Liver (tissue), 8 donors: ENCODE measurements at regions not wholly inside any gene's neighbourhood (a gene's known extent, or its start where the extent isn't known, plus 50 kb on each side); places are given as distances from the start of the nearest gene placed in this dataset.

Source experiments
- DNase-seq: peaks from one replicate; pipeline ENCODE4 v3.0.0-alpha.2; 2017; ENCODE audit warnings: low spot score
- H3K27ac ChIP-seq, 2 donors: one replicate each; pipeline ENCODE4 v1.7.0; 2013; ENCODE audit warnings: inconsistent platforms in 2 of 2, low read length in 2 of 2, control low read depth in 1 of 2, low read depth in 1 of 2, mild to moderate bottlenecking in 1 of 2
- H3K27me3 ChIP-seq, 4 donors: one replicate each; pipeline versions ENCODE4 v1.6.1 to v1.7.0; 2013; ENCODE audit warnings: low read length in 3 of 4, inconsistent platforms in 1 of 4, mild to moderate bottlenecking in 1 of 4, moderate library complexity in 1 of 4; ENCODE audit not compliant: control insufficient read depth in 4 of 4, insufficient read depth in 4 of 4
- H3K36me3 ChIP-seq, 4 donors: one replicate each; pipeline versions ENCODE4 v1.6.1 to v1.7.0; 2013; ENCODE audit warnings: low read length in 3 of 4, mild to moderate bottlenecking in 3 of 4, low read depth in 1 of 4, moderate library complexity in 1 of 4; ENCODE audit not compliant: control insufficient read depth in 4 of 4, insufficient read depth in 3 of 4
- H3K4me1 ChIP-seq, 4 donors: one replicate each; pipeline versions ENCODE4 v1.6.1 to v1.7.0; 2013; ENCODE audit warnings: low read length in 3 of 4, mild to moderate bottlenecking in 3 of 4, moderate library complexity in 1 of 4; ENCODE audit not compliant: control insufficient read depth in 4 of 4, insufficient read depth in 4 of 4
- H3K4me3 ChIP-seq, 3 donors: one replicate each; pipeline versions ENCODE4 v1.6.1 to v1.7.0; 2013; ENCODE audit warnings: low read length in 3 of 3, control low read depth in 1 of 3, low read depth in 1 of 3, mild to moderate bottlenecking in 1 of 3
- H3K9ac ChIP-seq, 2 donors: one replicate each; pipeline ENCODE4 v1.7.0; 2013; ENCODE audit warnings: low read length in 2 of 2, mild to moderate bottlenecking in 2 of 2, moderate library complexity in 2 of 2, control low read depth in 1 of 2, low read depth in 1 of 2
- H3K9me3 ChIP-seq, 4 donors: one replicate each; pipeline versions ENCODE4 v1.6.1 to v1.7.0; 2013; ENCODE audit warnings: low read length in 3 of 4; ENCODE audit not compliant: control insufficient read depth in 4 of 4
- ATF3 ChIP-seq: IDR thresholded peaks from 2 replicates; pipeline ENCODE4 v1.6.1; 2016; ENCODE audit warnings: antibody characterized with exemption
- CTCF ChIP-seq: fragments of 150-350 bp; IDR thresholded peaks from 2 replicates; pipeline ENCODE4 v1.5.1; 2017; ENCODE audit warnings: improper control_type of control experiment, low read depth, low read length; ENCODE audit not compliant: missing input control
- EGR1 ChIP-seq, 2 donors: IDR thresholded peaks; 2 replicates each; pipeline ENCODE4 v1.6.1; 2016 to 2018; ENCODE audit warnings: antibody characterized with exemption in 2 of 2, low read depth in 2 of 2
- FOXA1 ChIP-seq: IDR thresholded peaks from 2 replicates; pipeline ENCODE4 v1.6.1; 2016; ENCODE audit warnings: antibody characterized with exemption
- FOXA2 ChIP-seq: IDR thresholded peaks from 2 replicates; pipeline ENCODE4 v1.6.1; 2016; ENCODE audit warnings: antibody characterized with exemption
- GABPA ChIP-seq, 2 donors: IDR thresholded peaks in 1 of 2; conservative IDR thresholded peaks in 1 of 2; 2 replicates each; pipeline ENCODE4 v1.6.1; 2016; ENCODE audit warnings: antibody characterized with exemption in 2 of 2, mild to moderate bottlenecking in 1 of 2, moderate library complexity in 1 of 2
- HNF4A ChIP-seq, 2 donors: conservative IDR thresholded peaks; 2 replicates each; pipeline ENCODE4 v1.6.1; 2016; ENCODE audit warnings: antibody characterized with exemption in 2 of 2, mild to moderate bottlenecking in 2 of 2
- HNF4G ChIP-seq: IDR thresholded peaks from 2 replicates; pipeline ENCODE4 v1.6.1; 2016; ENCODE audit warnings: antibody characterized with exemption
- JUND ChIP-seq, 2 donors: IDR thresholded peaks; 2 replicates each; pipeline ENCODE4 v1.6.1; 2016; ENCODE audit warnings: antibody characterized with exemption in 2 of 2
- MAX ChIP-seq: IDR thresholded peaks from 2 replicates; pipeline ENCODE4 v1.6.1; 2016; ENCODE audit warnings: antibody characterized with exemption
- NR2F2 ChIP-seq: IDR thresholded peaks from 2 replicates; pipeline ENCODE4 v1.6.1; 2016; ENCODE audit warnings: antibody characterized with exemption
- RAD21 ChIP-seq, 2 donors: IDR thresholded peaks; 2 replicates each; pipeline ENCODE4 v1.6.1; 2016; ENCODE audit warnings: antibody characterized with exemption in 2 of 2, mild to moderate bottlenecking in 2 of 2
- REST ChIP-seq: IDR thresholded peaks from 2 replicates; pipeline ENCODE4 v1.6.1; 2016; ENCODE audit warnings: antibody characterized with exemption, mild to moderate bottlenecking
- RXRA ChIP-seq, 2 donors: IDR thresholded peaks; 2 replicates each; pipeline ENCODE4 v1.6.1; 2017 to 2018; ENCODE audit warnings: antibody characterized with exemption in 2 of 2, mild to moderate bottlenecking in 1 of 2
- SP1 ChIP-seq: IDR thresholded peaks from 2 replicates; pipeline ENCODE4 v1.6.1; 2018; ENCODE audit warnings: antibody characterized with exemption, mild to moderate bottlenecking
- TAF1 ChIP-seq: conservative IDR thresholded peaks from 2 replicates; pipeline ENCODE4 v1.6.1; 2016; ENCODE audit warnings: antibody characterized with exemption, mild to moderate bottlenecking
- YY1 ChIP-seq: IDR thresholded peaks from 2 replicates; pipeline ENCODE4 v1.6.1; 2016; ENCODE audit warnings: antibody characterized with exemption, mild to moderate bottlenecking
- ZBTB33 ChIP-seq: IDR thresholded peaks from 2 replicates; pipeline ENCODE4 v1.6.1; 2016; ENCODE audit warnings: antibody characterized with exemption
- WGBS: extraction: QIAGEN DNeasy Blood & Tissue Kit; methylation state at CpG from one replicate; pipeline ENCODE4 v1.1.7; 2013; 5-methylcytosine and 5-hydroxymethylcytosine counted together
- donor health status: healthy.
- donor health status: healthy.
- donor health status: healthy.
- donor health status: healthy.
- donor health status: healthy.

- Histone ChIP-seq H3K36me3 (no peaks in the 10 kb centered on the region), H3K4me1 (no peaks in the 10 kb centered on the region), H3K9me3 (no peaks in the 10 kb centered on the region), H3K9ac (no peak overlapping the region), H3K4me3 (no peak overlapping the region), H3K27ac (no peak overlapping the region), H3K27me3 (no peaks in the 10 kb centered on the region)
- 26% methylated on average over 1 of the region's 1 CpG for WGBS
- TF ChIP-seq ZBTB33, result no peak
- no peak for TF ChIP-seq REST
- TF ChIP-seq SP1, result no peak
- no peak for TF ChIP-seq HNF4A (conservative IDR thresholded peaks at IDR 0.05)
- TF ChIP-seq TAF1, result no peak
- TF ChIP-seq RAD21 (IDR thresholded peaks at IDR 0.05), result no peak
- no peak for TF ChIP-seq CTCF
- no peak for TF ChIP-seq YY1
- TF ChIP-seq JUND (IDR thresholded peaks at IDR 0.05), result no peak
- no peak for TF ChIP-seq MAX
- no peak for TF ChIP-seq EGR1 (IDR thresholded peaks at IDR 0.05; ENCODE audit: low read depth in 2 of 2)
- TF ChIP-seq FOXA1, result no peak
- no peak for TF ChIP-seq FOXA2
- no peak for TF ChIP-seq ATF3
- TF ChIP-seq NR2F2, result no peak
- TF ChIP-seq HNF4G, result no peak
- TF ChIP-seq RXRA (IDR thresholded peaks at IDR 0.05), result no peak
- no peak for TF ChIP-seq GABPA (IDR thresholded peaks at IDR 0.05 in 1 of 2, conservative IDR thresholded peaks at IDR 0.05 in 1 of 2)
- DNase-seq, result no peak
Observed at GRCh38 chr21:27134516-27134915, 167.6 kb upstream of the ADAMTS5 start.

GRCh38 chr21:27132266-27132665 lies 165.4 kb upstream of the ADAMTS5 start:
- no peaks in the 10 kb centered on the region for H3K27me3 ChIP-seq
- no peaks in the 10 kb centered on the region for H3K9me3 ChIP-seq
- TF ChIP-seq NR2F2, result no peak
- TF ChIP-seq HNF4A (conservative IDR thresholded peaks at IDR 0.05), result no peak
- TF ChIP-seq GABPA (IDR thresholded peaks at IDR 0.05 in 1 of 2, conservative IDR thresholded peaks at IDR 0.05 in 1 of 2), result no peak
- no peak for TF ChIP-seq RAD21 (IDR thresholded peaks at IDR 0.05)
- no peak for TF ChIP-seq CTCF
- no peak for TF ChIP-seq RXRA (IDR thresholded peaks at IDR 0.05)
- no peak for TF ChIP-seq HNF4G
- no peak for TF ChIP-seq ATF3
- TF ChIP-seq REST, result no peak
- 80% methylated on average over 2 of the region's 2 CpGs for WGBS
- no peaks in the 10 kb centered on the region for H3K4me1 ChIP-seq
- H3K27ac ChIP-seq, result no peak overlapping the region
- DNase-seq, result no peak
- H3K36me3 ChIP-seq, result no peaks in the 10 kb centered on the region
- no peak overlapping the region for H3K4me3 ChIP-seq
- no peak overlapping the region for H3K9ac ChIP-seq
